Stimulated activated effector memory CD8-positive, alpha-beta T cell treated with anti-CD3 and anti-CD28 coated beads, Interleukin-12 subunit alpha, Interleukin-12 subunit beta, amount 100 ng/mL, for 72 hours (primary cell): ENCODE measurements at regions not wholly inside any gene's neighbourhood (a gene's known extent, or its start where the extent isn't known, plus 50 kb on each side); places are given as distances from the start of the nearest gene placed in this dataset.
"Not testable (repeated sequence)": the region's sequence is repeated elsewhere in the genome, so short reads cannot be mapped to it uniquely, and the experiment has no call there.

ENCODE experiments used
- ATAC-seq: fragments of 150-1000 bp; cut with Tn5 transposase; 2 replicates; pipeline ENCODE4 v1.10.0; 2021
- DNase-seq, 2 donors: peaks; one replicate each; pipeline ENCODE4 v3.0.0; 2021 to 2022; ENCODE audit warnings: low spot score in 2 of 2
- H3K27ac Mint-ChIP-seq: one replicate; pipeline ENCODE4 v1.8.0; 2022; ENCODE audit warnings: mild to moderate bottlenecking, mixed read lengths
- H3K36me3 Mint-ChIP-seq: one replicate; pipeline ENCODE4 v1.8.0; 2022; ENCODE audit warnings: mild to moderate bottlenecking, mixed read lengths
- H3K4me1 Mint-ChIP-seq: one replicate; pipeline ENCODE4 v1.8.0; 2022; ENCODE audit warnings: mixed read lengths
- H3K4me3 Mint-ChIP-seq: one replicate; pipeline ENCODE4 v1.8.0; 2022; ENCODE audit warnings: mild to moderate bottlenecking, mixed read lengths
- H3K9me3 Mint-ChIP-seq: one replicate; pipeline ENCODE4 v1.8.0; 2022; ENCODE audit warnings: mixed read lengths

- Mint-ChIP-seq H3K27ac (no peak overlapping the region), H3K4me3 (no peak overlapping the region), H3K4me1 (no peaks in the 10 kb centered on the region), H3K9me3 (peaks cover 9% of the 10 kb centered on the region), H3K36me3 (no peaks in the 10 kb centered on the region)
- no peak for ATAC-seq
- no peak for DNase-seq
These were observed 296.6 kb upstream of the NDN start for GRCh38 chr15:23983500-23984259.

- H3K36me3 Mint-ChIP-seq = no peaks in the 10 kb centered on the region
- no peak overlapping the region for H3K27ac Mint-ChIP-seq
- DNase-seq (no peak), ATAC-seq (no peak)
- peaks cover 10% of the 10 kb centered on the region for H3K9me3 Mint-ChIP-seq
- no peak overlapping the region for H3K4me3 Mint-ChIP-seq
- H3K4me1 Mint-ChIP-seq = no peaks in the 10 kb centered on the region
These were observed 307.2 kb upstream of the NDN start for GRCh38 chr15:23994273-23994672.

GRCh38 chr15:23998056-23998455, 311.0 kb upstream of the NDN start:
- peaks cover 10% of the 10 kb centered on the region for H3K9me3 Mint-ChIP-seq
- H3K4me3 Mint-ChIP-seq = no peak overlapping the region
- H3K4me1 Mint-ChIP-seq = no peaks in the 10 kb centered on the region
- DNase-seq (no peak), ATAC-seq (no peak)
- H3K36me3 Mint-ChIP-seq = no peaks in the 10 kb centered on the region
- no peak overlapping the region for H3K27ac Mint-ChIP-seq

- H3K27ac Mint-ChIP-seq = no peak overlapping the region
- no peak overlapping the region for H3K4me3 Mint-ChIP-seq
- H3K4me1 Mint-ChIP-seq = no peaks in the 10 kb centered on the region
- DNase-seq (no peak), ATAC-seq (no peak)
- no peaks in the 10 kb centered on the region for H3K36me3 Mint-ChIP-seq
- H3K9me3 Mint-ChIP-seq = peaks cover 16% of the 10 kb centered on the region
These were observed 321.4 kb upstream of the NDN start for GRCh38 chr15:24008476-24008875.

GRCh38 chr15:24017470-24017869, 330.4 kb upstream of the NDN start:
- DNase-seq (no peak), ATAC-seq (no peak)
- no peaks in the 10 kb centered on the region for H3K4me1 Mint-ChIP-seq
- H3K9me3 Mint-ChIP-seq = peaks cover 12% of the 10 kb centered on the region
- no peak overlapping the region for H3K4me3 Mint-ChIP-seq
- no peaks in the 10 kb centered on the region for H3K36me3 Mint-ChIP-seq
- H3K27ac Mint-ChIP-seq = no peak overlapping the region

GRCh38 chr15:24039683-24040082, 352.6 kb upstream of the NDN start:
- H3K36me3 Mint-ChIP-seq = no peaks in the 10 kb centered on the region
- ATAC-seq (no peak), DNase-seq (no peak)
- H3K9me3 Mint-ChIP-seq = peaks cover 16% of the 10 kb centered on the region
- H3K27ac Mint-ChIP-seq = no peak overlapping the region
- no peaks in the 10 kb centered on the region for H3K4me1 Mint-ChIP-seq
- H3K4me3 Mint-ChIP-seq = no peak overlapping the region

GRCh38 chr15:24054547-24055245, 367.6 kb upstream of the NDN start:
- DNase-seq (no peak), ATAC-seq (no peak)
- Mint-ChIP-seq H3K36me3 (no peaks in the 10 kb centered on the region), H3K4me3 (no peak overlapping the region), H3K4me1 (no peaks in the 10 kb centered on the region), H3K27ac (no peak overlapping the region), H3K9me3 (peaks cover 13% of the 10 kb centered on the region)

GRCh38 chr15:24067733-24068501, 380.8 kb upstream of the NDN start:
- ATAC-seq = no peak
- no peak overlapping the region for H3K27ac Mint-ChIP-seq
- H3K36me3 Mint-ChIP-seq = no peaks in the 10 kb centered on the region
- H3K4me1 Mint-ChIP-seq = no peaks in the 10 kb centered on the region
- H3K9me3 Mint-ChIP-seq = peaks cover 5% of the 10 kb centered on the region
- no peak overlapping the region for H3K4me3 Mint-ChIP-seq
- DNase-seq = no peak

GRCh38 chr15:24075420-24076089, 388.4 kb upstream of the NDN start:
- DNase-seq (no peak), ATAC-seq (no peak)
- Mint-ChIP-seq H3K27ac (no peak overlapping the region), H3K36me3 (no peaks in the 10 kb centered on the region), H3K9me3 (peaks cover 16% of the 10 kb centered on the region), H3K4me3 (no peak overlapping the region), H3K4me1 (no peaks in the 10 kb centered on the region)

GRCh38 chr15:24076090-24076784, 389.1 kb upstream of the NDN start:
- DNase-seq (no peak), ATAC-seq (no peak)
- Mint-ChIP-seq H3K9me3 (peaks cover 17% of the 10 kb centered on the region), H3K4me3 (no peak overlapping the region), H3K36me3 (no peaks in the 10 kb centered on the region), H3K4me1 (no peaks in the 10 kb centered on the region), H3K27ac (no peak overlapping the region)

- Mint-ChIP-seq H3K9me3 (peaks cover 10% of the 10 kb centered on the region), H3K4me3 (no peak overlapping the region), H3K4me1 (no peaks in the 10 kb centered on the region), H3K27ac (no peak overlapping the region), H3K36me3 (no peaks in the 10 kb centered on the region)
- no peak for ATAC-seq
- no peak for DNase-seq
These were observed 391.4 kb upstream of the NDN start for GRCh38 chr15:24078310-24079029.

- not testable (repeated sequence) for H3K27ac Mint-ChIP-seq, ATAC-seq
These were observed 401.8 kb upstream of the NDN start for GRCh38 chr15:24088941-24089340.

GRCh38 chr15:24101503-24101902, 414.4 kb upstream of the NDN start:
- not testable (repeated sequence) for H3K36me3 Mint-ChIP-seq, H3K4me3 Mint-ChIP-seq, H3K4me1 Mint-ChIP-seq, DNase-seq, H3K27ac Mint-ChIP-seq, H3K9me3 Mint-ChIP-seq
- peak; percentile 24 for ATAC-seq

More at GRCh38 chr15:24088941-24089340, 401.8 kb upstream of the NDN start:
- not testable (repeated sequence) for H3K4me3 Mint-ChIP-seq, H3K4me1 Mint-ChIP-seq, DNase-seq, H3K36me3 Mint-ChIP-seq
- peaks cover 23% of the 10 kb centered on the region for H3K9me3 Mint-ChIP-seq

GRCh38 chr15:24107524-24107923, 420.4 kb upstream of the NDN start:
- ATAC-seq, H3K9me3 Mint-ChIP-seq, DNase-seq, H3K36me3 Mint-ChIP-seq, H3K4me1 Mint-ChIP-seq, H3K4me3 Mint-ChIP-seq, H3K27ac Mint-ChIP-seq: not testable (repeated sequence)
